Astrocyte (in vitro differentiated cells and primary cell): ENCODE measurements at regions not wholly inside any gene's neighbourhood (a gene's known extent, or its start where the extent isn't known, plus 50 kb on each side); places are given as distances from the start of the nearest gene placed in this dataset.

Experiments used
- CTCF ChIP-seq: IDR thresholded peaks from 2 replicates; pipeline ENCODE4 v1.5.1; 2011; ENCODE audit warnings: low read depth, mild to moderate bottlenecking, inconsistent platforms, low read length, moderate library complexity; ENCODE audit not compliant: insufficient read depth
- EZH2 ChIP-seq: IDR thresholded peaks from 2 replicates; pipeline ENCODE4 v1.6.1; 2012; ENCODE audit warnings: mild to moderate bottlenecking, low read length, inconsistent platforms; ENCODE audit not compliant: insufficient read depth

GRCh38 chr20:58155148-58155925 is 73.1 kb downstream of the ANKRD60 start:
- TF ChIP-seq CTCF (no peak), EZH2 (no peak)
